ENCODE measurements at regions not wholly inside any gene's neighbourhood (a gene's known extent, or its start where the extent isn't known, plus 50 kb on each side); places are given as distances from the start of the nearest gene placed in this dataset.

GRCh38 chr6:164756723-164757122 lies 552.7 kb downstream of the C6orf118 start:
- Histone ChIP-seq H3K9me2 (ENCODE audit: insufficient read depth) (no peaks in the 10 kb centered on the region), H3K36me3 (ENCODE audit: control insufficient read depth in 1 of 2, insufficient read depth in 2 of 2, low read length in 2 of 2) (no peaks in the 10 kb centered on the region), H3K9me3 (ENCODE audit: control insufficient read depth in 1 of 2, insufficient read depth in 1 of 2, low read depth in 1 of 2, low read length in 2 of 2) (no peaks in the 10 kb centered on the region; a peak in 1 of 4 replicates), H3K27ac (ENCODE audit: low read depth, low read length) (no peak overlapping the region), H3K4me1 (ENCODE audit: control insufficient read depth in 1 of 2, insufficient read depth in 2 of 2, low read length in 2 of 2) (no peaks in the 10 kb centered on the region), H3K4me2 (ENCODE audit: low read length) (no peak overlapping the region), H3K4me3 (replicated peaks in 1 of 2; ENCODE audit: low read depth in 1 of 2, low read length in 2 of 2) (no peak overlapping the region), H3K27me3 (ENCODE audit: insufficient read depth, low read length) (no peaks in the 10 kb centered on the region), H2AFZ (ENCODE audit: low read depth, low read length, poor library complexity, severe bottlenecking) (no peak overlapping the region), H3K79me2 (ENCODE audit: insufficient read depth, low read length) (no peaks in the 10 kb centered on the region), H3K9ac (ENCODE audit: low read length) (no peak overlapping the region), H4K20me1 (ENCODE audit: insufficient read depth) (no peaks in the 10 kb centered on the region)
- CTCF ChIA-PET: no interaction called here
- no TSS peak for BruUV-seq (replicated peaks)
- TF ChIP-seq EZH2 (IDR thresholded peaks at IDR 0.05) (no peak), ZNF274 (IDR thresholded peaks at IDR 0.05; ENCODE audit: low read depth, low read length) (no peak), POLR2A (IDR thresholded peaks at IDR 0.05; ENCODE audit: borderline replicate concordance, extremely low read depth, insufficient read depth, insufficient read length) (no peak), YY1 (IDR thresholded peaks at IDR 0.05; ENCODE audit: extremely low read depth, insufficient replicate concordance, low read depth, low read length) (no peak)
- POLR2A ChIA-PET: no interaction called here
- RAD21 ChIA-PET (ENCODE audit: low non-redundant PET in 1 of 2, low total read pairs in 2 of 2, uncharacterized antibody in 2 of 2, unreplicated experiment in 2 of 2): no interaction called here
- no peak for DNase-seq (ENCODE audit: low read depth, low spot score)
- ATAC-seq: no peak
- intact Hi-C loops (cut with micrococcal nuclease): no loop called here

DNA sequence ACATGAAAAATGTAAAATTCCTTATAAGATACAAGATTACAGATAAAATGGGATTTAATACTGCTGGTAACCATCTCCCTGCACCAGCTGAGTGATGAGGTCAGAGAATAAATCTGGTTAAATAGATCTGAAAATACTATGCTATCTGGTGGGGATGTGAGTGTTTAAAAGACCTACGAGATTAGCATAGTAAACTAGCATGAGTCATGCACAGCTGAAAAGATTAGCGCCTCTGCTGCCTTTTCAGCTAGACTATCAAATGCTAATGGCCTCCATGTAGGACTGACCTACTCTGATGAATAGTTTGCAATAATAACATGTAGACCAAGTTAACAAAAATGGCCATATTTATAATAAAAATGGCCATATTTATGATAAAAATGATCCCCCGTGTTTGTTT lies 553.3 kb downstream of the C6orf118 start:
- no peak overlapping the region for H3K4me2 ChIP-seq (ENCODE audit: low read length)
- no peak overlapping the region for H3K9ac ChIP-seq (ENCODE audit: low read length)
- DNase-seq (ENCODE audit: low read depth, low spot score) (no peak), ATAC-seq (no peak)
- no peak overlapping the region for H2AFZ ChIP-seq (ENCODE audit: low read depth, low read length, poor library complexity, severe bottlenecking)
- intact Hi-C loops (cut with micrococcal nuclease): no loop called here
- no peak overlapping the region for H3K4me3 ChIP-seq (replicated peaks in 1 of 2; ENCODE audit: low read depth in 1 of 2, low read length in 2 of 2)
- CTCF ChIA-PET: no interaction called here
- H3K27ac ChIP-seq (ENCODE audit: low read depth, low read length): no peak overlapping the region
- no peaks in the 10 kb centered on the region for H3K9me2 ChIP-seq (ENCODE audit: insufficient read depth)
- no peaks in the 10 kb centered on the region for H3K27me3 ChIP-seq (ENCODE audit: insufficient read depth, low read length)
- no peaks in the 10 kb centered on the region for H3K36me3 ChIP-seq (ENCODE audit: control insufficient read depth in 1 of 2, insufficient read depth in 2 of 2, low read length in 2 of 2)
- TF ChIP-seq EGR1 (IDR thresholded peaks at IDR 0.05; ENCODE audit: low read depth) (no peak), ZFX (IDR thresholded peaks at IDR 0.05) (no peak)
- TF ChIP-seq, protein P1, sequence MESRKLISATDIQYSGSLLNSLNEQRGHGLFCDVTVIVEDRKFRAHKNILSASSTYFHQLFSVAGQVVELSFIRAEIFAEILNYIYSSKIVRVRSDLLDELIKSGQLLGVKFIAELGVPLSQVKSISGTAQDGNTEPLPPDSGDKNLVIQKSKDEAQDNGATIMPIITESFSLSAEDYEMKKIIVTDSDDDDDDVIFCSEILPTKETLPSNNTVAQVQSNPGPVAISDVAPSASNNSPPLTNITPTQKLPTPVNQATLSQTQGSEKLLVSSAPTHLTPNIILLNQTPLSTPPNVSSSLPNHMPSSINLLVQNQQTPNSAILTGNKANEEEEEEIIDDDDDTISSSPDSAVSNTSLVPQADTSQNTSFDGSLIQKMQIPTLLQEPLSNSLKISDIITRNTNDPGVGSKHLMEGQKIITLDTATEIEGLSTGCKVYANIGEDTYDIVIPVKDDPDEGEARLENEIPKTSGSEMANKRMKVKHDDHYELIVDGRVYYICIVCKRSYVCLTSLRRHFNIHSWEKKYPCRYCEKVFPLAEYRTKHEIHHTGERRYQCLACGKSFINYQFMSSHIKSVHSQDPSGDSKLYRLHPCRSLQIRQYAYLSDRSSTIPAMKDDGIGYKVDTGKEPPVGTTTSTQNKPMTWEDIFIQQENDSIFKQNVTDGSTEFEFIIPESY (IDR thresholded peaks at IDR 0.05; ENCODE audit: extremely low read depth, insufficient replicate concordance, low read length): no peak
- BruUV-seq (replicated peaks): no TSS peak
- no peaks in the 10 kb centered on the region for H3K4me1 ChIP-seq (ENCODE audit: control insufficient read depth in 1 of 2, insufficient read depth in 2 of 2, low read length in 2 of 2)
- RAD21 ChIA-PET (ENCODE audit: low non-redundant PET in 1 of 2, low total read pairs in 2 of 2, uncharacterized antibody in 2 of 2, unreplicated experiment in 2 of 2): no interaction called here
- H4K20me1 ChIP-seq (ENCODE audit: insufficient read depth): no peaks in the 10 kb centered on the region
- H3K9me3 ChIP-seq (ENCODE audit: control insufficient read depth in 1 of 2, insufficient read depth in 1 of 2, low read depth in 1 of 2, low read length in 2 of 2): no peaks in the 10 kb centered on the region
- no peaks in the 10 kb centered on the region for H3K79me2 ChIP-seq (ENCODE audit: insufficient read depth, low read length)
- POLR2A ChIA-PET: no interaction called here
